Urothelium cell line (cell line): ENCODE measurements at regions not wholly inside any gene's neighbourhood (a gene's known extent, or its start where the extent isn't known, plus 50 kb on each side); places are given as distances from the start of the nearest gene placed in this dataset.

ENCODE experiments used
- DNase-seq: peaks from one replicate; pipeline ENCODE4 v3.0.0; 2011; ENCODE audit warnings: low spot score, mixed read lengths
- FAIRE-seq: peaks from 2 replicates; lab custom pipeline; 2011; peaks lifted over from hg19 to GRCh38; lab: Jason Lieb, UNC

DNA sequence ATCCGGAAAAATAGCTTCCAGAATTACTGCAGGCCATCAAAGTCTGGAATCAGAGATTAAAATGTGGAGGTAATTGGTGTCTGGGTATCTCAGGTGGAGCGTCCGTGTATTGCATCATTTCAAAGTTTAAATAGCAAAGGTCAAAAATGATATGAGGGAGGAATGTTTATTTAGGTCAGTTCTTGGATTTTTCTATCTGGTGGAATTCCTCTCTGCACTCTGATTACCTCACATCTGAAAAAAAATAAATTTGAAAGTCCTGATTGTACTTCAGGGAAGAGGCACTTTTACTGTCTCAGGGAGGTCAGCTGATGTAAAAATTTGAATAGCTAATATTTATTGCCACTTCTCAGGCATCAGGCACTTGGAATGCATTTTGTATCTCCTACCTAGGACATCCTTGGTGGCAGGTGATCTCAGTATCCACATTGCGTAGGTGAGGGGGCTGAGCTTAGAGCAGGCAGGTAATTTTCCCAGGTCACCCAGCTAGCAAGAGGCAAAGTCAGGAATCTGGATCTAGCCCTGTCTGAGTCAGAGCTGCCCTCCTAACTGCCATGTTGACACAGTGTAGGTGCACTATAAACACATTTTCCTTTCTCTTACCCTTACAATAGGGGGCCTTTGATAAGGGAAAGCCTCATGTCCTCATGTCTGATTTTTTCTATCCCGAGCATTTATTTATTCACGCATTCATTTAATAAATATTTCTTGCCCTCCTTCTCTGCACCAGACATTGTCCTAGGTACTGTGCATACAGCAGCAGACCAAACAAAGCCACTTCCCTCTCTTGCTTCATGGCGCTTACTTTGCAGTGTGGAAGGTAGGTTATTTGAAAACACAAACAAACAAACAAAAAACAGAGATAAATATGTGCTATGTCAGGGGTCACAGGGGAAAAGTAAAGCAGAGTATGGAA is 454.3 kb downstream of the HAPSTR1 start:
- DNase-seq (no peak), FAIRE-seq (no peak)

DNA sequence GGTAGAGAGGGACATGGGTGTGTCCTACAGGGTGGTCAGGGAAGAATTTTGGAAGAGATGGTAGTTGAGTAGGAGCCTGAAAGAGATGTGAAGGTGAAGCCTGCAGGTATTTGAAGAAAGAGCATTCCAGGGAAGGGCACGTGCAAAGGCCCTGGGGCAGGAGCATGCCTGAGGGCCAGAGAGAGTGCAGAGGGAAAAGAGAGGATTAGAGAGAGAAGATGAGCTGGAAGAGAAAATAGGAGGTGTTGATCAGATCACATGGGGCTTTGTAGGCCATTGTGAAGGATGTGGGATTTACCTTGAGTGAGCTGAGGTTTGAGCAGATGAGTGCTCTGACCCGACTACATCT is 455.0 kb downstream of the HAPSTR1 start:
- no peak for DNase-seq
- FAIRE-seq = no peak

DNA sequence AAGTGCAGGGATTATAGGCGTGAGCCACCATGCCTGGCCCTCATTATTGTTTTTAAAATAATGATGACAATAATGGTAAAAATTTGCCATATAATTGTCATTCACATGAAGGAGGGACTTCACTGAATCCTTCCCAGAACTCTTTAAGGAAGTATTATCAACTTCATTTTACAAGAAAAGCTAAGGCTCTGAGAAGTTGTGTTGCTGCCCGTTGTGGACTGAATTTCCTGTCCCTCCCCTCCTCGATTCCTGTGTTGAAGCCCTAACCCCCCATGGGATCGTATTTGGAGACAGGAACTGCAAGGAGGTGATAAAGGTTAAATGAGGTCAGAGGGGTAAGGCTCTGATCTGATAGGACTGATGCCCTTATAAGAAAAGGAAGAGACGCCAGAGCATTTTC is 458.0 kb downstream of the HAPSTR1 start:
- FAIRE-seq = no peak

DNA sequence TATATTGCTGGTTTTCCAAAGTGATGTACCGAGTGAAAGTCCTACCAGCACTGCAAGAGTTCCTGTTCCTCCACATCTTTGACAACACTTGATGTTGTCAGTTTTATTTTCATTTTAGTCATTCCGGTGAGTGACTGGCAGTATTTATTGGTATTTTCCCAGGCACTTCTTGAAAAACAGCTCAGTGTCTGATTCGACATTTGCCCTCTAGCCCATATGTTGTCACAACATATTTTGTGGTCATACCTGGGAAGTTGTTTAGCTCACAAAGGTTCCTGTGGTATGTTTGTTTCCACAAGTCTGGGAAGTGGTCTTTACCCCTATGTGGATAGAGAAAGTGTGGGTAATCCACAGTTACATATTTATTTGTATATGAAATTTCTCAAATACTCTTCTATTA is 463.6 kb downstream of the HAPSTR1 start:
- peak; percentile 9 for FAIRE-seq
- DNase-seq = no peak

More for the DNA sequence above, 458.0 kb downstream of the HAPSTR1 start:
- no peak for DNase-seq

DNA sequence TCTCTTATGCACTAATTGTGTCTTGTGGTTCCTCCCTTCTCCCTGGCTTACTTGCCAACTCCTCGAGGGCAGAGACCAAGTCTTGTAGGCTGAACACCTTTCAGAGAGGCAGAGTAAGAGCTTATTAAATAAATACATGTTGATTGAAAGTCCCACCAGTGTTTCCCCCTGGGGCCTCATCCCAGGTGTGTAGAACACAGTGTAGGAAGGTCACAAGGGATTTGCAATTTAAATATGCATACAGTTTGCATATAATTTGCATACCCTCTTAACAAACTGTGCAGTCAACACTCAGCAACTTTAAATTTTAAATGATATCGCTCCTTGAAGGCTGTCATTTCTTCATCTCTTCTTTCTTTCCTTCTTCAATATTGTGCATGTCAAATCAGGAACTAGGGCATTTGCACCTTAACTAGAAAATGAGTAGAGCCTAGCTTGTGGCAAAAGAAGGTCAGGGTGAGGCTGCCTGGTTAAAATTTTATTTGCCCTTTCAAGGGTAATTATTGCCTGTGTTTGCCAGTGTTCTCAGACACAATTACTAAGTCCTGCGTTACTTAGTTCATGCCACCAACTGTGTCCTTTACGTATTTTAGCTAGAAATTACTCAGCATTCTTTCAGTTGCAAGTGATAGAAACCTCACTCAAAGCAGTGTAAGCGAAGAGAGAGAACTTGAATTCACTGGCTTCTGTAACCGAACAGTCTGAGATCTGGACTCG is 465.7 kb downstream of the HAPSTR1 start:
- no peak for DNase-seq

DNA sequence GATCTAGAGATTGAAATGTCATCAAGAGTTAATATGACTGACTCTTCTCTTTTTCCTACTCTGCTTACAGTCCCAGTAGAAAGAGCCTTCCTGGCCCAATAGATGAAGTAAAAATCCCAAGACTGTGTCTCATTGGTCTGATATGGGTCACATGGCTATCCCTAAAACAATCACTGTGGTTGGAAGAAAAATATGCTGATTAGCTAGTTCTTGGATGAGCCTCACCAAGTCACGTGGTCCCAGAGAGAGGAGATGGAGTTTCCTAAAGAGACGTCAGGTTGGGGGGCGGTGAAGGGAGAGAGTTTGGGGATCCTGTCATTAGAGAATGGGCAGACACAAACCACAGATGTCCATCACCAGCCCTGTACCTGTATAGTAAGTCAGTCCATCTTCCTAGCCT is 466.3 kb downstream of the HAPSTR1 start:
- FAIRE-seq (no peak), DNase-seq (no peak)

More for the DNA sequence above, 465.7 kb downstream of the HAPSTR1 start:
- FAIRE-seq = no peak

DNA sequence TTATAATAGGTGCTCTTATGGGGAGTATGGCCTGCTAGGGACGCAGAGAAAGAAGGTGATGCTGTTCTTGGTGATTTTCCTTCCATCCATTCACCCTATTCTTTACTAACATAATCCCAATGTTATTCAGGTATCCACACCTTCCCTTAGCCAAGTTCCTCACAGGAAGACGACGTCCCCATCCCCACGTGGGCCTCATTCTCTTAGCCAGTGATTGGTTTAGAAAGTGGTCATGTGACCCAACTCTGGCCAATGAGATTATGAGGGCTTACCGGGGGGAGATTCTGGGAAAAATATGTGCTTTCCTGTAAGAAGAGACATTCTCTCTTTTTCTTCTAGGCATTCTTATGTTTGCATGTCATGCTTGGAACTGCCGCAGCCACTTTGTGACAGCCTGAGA is 474.7 kb downstream of the HAPSTR1 start:
- no peak for FAIRE-seq
- DNase-seq = no peak

DNA sequence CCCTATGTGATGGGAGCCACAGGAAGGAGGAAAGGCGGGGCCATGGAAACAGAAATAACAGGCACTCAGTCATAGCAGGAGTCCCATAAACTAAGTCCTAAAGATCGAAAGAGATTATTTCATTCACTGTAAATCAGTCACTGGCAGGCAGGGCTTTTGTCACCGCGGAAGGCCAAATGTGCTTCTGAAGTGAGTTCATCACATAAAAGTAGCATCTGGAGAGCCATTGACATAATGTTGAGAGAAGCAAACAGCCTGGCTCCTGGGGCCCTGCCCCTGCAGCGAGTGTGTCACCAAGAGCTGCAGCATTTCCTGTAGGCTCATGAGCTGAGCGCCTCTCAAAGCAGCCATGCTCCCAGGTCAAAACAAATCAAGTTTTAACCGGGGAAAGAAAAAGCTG is 476.2 kb downstream of the HAPSTR1 start:
- FAIRE-seq = no peak
- DNase-seq = no peak

DNA sequence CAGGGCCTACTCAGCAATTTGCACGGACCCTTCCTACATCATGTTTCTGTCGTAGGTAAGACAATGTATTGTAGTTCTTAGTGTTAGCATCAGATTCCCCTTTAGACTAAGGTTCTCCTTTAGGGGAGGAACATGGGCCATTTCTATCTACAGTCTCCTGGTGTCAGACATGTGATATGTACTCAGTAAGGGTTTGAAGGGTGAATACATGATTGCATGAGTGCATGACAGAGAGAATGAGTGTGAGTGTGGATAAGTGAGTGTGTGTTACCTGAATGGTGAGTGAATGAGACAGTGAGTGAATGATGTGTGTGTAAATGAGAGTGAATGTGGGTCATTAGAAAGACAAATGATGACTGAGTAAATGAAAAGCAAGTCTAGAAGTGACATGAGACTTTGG is 476.8 kb downstream of the HAPSTR1 start:
- FAIRE-seq = peak; percentile 58

DNA sequence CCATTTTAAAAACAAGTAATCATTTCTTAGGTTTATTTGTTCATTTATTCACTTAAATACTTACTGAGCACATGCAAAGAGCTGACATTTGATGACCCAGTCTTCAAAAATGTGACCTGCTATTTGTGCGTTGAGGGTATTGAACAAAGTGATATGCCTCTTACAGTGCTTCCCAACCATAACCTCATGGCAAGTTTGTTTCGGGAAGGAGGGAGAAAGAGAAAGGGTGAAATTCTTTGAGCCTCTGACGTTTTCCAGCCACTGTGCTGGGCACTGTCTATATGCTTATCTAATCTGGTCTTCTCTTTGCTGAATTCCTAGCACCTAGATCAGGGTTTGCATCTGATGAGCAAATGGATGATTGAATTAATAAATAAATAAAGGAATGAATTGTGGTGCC is 479.1 kb downstream of the HAPSTR1 start:
- DNase-seq (no peak), FAIRE-seq (no peak)

More for the DNA sequence above, 476.8 kb downstream of the HAPSTR1 start:
- DNase-seq = no peak

DNA sequence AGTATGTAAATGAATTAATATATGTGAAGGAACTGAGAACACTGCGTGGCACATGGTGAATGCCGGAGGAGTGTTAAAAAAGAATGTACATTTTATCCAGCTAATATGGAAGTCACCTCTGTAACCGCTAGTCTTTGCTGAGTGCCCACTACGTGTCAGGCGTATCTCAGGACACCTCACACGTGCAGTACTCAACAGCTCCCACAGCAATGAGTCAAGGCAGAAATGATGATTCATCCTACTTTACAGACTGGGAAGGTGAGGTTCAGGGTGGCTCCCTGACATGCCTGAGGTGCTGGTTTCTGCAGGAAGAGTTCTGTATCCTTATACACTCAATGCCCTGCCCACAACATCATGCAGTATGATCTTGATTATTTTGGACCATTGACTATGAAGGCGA is 487.0 kb downstream of the HAPSTR1 start:
- DNase-seq = peak; percentile 67
- FAIRE-seq = peak; percentile 77

DNA sequence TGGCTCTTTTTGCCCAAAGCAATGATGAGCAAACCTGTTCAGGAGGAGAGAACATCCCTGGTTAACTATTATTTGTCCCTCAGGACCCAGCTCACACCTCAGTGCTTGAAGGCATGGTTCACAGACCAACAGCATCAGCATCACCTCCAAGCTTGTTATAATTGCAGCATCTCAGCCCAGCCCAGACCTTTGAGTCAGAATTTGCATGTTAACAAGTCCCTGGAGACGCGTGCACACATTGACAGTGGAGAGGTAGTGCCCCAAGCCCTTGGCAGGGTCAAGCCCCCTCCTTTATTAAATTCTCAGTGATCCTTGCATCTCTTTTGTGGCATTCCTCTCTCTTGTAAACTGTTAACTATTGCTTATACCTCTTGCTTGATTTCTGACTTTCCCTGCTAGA is 488.6 kb downstream of the HAPSTR1 start:
- DNase-seq (no peak), FAIRE-seq (no peak)

DNA sequence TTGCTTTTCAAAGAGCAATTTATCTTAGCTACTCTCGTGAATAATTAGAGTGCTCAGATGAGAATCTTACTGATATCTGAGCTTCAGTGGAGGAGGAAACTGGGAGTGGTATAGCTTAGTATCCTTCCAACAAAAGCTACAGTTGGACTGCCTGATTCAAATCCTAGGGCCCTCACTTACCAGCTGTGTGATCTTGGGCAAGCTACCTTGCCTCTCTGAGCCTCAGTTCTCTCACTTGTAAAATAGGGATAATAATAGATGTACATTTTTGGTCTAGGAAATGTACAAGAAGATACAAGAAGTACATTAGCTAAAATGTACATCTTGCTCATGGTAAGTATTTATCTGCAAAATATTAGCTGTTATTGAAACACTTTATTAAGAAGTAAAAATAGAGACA is 502.0 kb downstream of the HAPSTR1 start:
- FAIRE-seq = no peak
- no peak for DNase-seq

DNA sequence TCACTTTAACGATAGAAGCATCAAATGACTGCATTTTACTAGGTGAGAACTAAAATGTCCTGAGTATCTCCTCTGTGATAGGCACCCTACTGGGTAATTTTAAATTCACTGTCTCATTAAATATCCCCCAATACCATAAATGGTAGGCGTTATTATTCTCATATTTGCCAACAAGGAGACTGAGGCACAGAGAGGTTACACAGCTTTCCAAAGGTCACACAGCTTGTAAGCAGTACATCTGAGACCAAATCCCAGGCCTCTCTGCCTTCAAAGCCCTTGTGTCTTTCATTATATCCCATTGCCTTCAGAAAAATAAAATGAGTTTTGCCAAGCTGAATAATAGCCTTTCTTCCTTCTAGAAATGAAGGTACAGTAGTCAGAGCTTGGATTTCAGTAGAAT is 502.6 kb downstream of the HAPSTR1 start:
- no peak for DNase-seq
- FAIRE-seq = no peak

DNA sequence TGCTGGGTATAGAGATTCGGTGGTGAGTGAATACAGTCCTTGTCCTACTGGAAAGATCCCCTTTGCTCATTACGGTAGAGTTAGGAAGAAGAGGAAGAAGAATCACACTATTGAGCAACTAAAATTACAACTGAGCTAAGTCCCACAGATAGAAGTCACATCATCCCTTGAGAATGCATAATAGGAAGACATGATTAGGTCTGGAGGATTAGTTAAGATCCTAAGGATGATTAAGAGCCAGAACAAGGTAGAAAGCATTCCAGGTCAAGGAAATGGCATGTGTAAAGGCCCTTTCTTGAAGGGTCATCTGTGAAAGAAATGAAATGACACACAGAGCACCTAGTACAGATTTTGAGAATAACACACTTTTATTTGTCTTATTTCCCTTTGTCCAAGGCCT is 503.5 kb downstream of the HAPSTR1 start:
- no peak for FAIRE-seq
- no peak for DNase-seq

DNA sequence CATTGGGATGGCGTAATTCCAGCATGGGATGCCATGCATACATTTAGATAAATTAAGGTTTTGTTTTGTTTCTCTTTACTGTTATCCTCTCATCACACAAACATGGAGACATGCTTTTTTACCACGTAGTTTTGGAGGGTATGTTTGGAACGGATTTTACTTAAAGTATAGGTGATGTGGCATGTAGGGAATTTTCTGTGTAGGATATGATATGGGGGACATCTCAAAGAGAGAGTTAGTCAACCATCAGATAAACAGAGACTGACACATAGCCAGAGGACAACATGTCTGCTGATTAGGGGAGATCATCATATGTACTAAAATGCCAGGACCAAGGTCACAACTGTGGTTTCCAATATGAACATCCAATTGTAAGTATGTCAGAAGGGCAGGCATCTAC is 503.9 kb downstream of the HAPSTR1 start:
- DNase-seq = no peak
- no peak for FAIRE-seq

DNA sequence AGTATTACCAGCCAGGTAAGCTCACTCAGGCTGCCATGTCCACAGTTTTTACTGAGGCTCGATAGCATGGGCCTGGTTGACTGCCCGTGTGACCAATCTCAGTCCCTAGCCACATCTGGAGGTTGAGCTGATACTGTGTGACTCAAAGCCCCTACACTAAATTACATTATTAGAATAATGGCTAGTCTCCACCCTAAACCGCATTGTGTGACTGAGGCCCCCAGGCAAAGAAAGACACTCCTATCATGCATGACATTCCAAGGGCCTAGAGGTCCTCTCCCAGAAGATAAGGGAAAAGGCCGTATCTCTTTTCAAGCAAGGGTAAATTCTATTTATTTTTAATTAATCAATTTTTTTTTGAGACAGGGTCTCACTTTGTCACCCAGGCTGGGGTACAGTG is 505.3 kb downstream of the HAPSTR1 start:
- no peak for DNase-seq
- no peak for FAIRE-seq

DNA sequence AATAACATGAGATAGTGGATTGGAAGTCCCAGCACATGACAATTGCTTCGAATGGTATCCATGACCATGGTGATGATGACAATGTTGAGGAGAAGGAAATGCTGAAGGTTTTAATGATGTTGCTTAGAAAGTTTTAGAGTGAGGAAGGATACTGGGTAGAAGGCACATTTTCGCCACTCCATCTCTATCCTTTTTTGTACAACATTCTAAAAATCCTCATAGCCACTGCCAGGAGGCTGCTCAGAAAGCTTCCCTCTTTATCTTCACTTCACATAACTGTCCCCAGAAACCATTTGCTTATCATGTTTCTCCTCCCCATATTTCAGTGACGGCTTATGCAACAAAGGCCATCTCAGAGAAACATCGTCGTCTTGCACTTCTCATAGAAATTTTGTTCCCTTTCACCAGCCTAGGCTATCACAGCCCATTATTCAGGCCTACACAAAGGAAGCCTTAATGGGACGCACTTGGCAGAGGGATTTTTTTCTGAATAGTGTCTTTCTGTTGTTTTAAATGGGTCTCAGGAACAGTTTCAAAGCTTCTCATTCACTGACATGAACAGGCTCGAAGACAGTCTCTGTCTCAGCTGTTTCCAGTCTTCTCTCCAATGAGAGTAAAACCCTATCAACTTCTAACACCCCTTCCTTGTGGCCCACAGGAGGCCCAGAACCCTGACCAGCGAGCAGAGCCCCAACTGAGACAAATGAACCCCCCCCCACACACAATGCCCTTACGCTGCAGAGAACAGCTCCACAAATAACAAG is 506.7 kb downstream of the HAPSTR1 start:
- FAIRE-seq (no peak), DNase-seq (no peak)

DNA sequence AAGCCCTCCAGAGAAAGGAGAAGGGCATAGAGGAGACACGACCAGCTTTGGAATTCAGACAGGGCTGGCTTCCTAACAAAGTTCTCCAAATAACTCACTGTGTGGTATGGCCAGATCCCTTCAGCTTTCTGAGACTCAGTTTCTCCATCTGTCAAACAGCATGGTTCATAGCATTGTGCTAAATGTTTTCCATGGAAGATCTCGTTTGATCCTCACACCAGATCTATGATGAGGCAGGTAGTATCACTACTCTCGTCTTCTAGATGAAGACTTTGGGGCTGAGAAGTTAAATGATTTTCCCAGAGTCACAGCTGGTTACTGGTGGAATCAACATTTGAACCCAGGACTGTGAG is 507.3 kb downstream of the HAPSTR1 start:
- FAIRE-seq (no peak), DNase-seq (no peak)

DNA sequence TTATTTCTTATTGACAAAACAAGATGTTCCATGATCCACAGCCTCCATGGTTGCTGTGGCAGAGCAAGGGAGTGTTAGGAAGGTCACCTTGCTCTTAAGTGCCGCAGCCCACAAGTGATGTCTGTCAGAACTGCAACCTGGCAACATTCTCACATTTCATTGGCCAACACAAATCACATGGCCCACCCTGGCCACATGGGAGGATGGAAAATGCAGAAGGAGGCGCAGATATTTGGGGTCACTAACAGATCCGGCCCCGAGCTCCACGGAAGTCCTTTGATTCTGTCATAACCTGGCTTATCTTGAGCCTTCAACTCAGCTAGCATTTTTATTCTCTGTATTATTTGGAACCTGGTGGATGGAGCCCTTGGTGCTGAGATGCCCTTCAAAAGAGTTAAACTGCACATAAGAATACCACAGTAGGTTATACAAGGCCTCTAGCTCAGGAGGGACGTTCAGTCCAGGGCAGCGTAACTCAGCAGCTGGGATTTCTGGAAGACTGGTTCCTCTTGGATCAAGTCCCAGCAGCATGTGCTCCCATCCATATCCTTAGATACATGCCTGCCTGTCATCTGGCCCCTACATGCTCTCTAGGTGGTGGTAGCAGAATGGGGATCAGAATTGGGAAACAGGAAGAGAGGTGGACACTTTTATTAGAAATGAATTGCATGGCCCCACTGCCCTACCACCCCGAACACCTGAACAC is 508.1 kb downstream of the HAPSTR1 start:
- DNase-seq = no peak
- peak; percentile 9 for FAIRE-seq

DNA sequence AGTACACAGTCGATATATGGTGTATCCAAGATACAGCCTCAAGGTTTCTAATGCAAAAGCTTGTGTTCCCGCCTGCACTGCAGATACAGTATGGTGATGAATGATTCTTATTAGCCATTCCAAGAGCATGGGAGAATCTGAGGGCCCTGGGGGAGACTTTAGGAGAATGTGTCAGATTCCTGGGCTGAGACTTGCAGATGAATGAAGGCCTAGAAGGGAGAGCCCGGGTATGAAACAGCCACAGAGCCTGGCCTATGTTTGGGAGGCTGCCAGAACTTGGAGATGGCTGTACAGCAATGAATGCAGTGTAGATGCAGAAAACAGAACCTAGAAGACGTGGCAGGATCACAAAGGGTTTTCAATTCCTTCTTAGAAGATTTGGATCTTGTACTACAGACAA is 510.7 kb downstream of the HAPSTR1 start:
- DNase-seq (no peak), FAIRE-seq (no peak)
